ENCODE measurements at regions not wholly inside any gene's neighbourhood (a gene's known extent, or its start where the extent isn't known, plus 50 kb on each side); places are given as distances from the start of the nearest gene placed in this dataset.

DNA sequence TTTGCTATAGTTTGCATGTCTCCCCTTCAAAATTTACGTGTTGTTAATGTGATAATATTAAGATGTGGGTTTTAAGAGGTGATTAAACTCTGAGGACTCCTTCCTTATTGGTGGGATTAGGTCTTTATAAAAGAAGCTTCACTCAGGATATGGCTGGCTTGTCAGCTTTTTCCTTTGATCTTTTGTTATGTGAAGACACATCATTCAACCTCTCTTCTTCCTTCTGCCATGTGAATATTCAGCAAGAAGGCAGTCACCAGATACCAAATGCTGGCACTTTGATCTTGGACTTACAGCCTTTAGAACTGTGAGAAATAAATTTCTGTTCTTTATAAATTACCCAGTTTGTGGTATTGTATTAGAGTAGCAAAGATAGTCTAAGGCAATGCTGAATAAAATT is 855.9 kb upstream of the CDH10 start:
- no peaks in the 10 kb centered on the region for H3K27me3 ChIP-seq (ENCODE audit: low read depth)
- H3K36me3 ChIP-seq: no peaks in the 10 kb centered on the region
- intact Hi-C loops (cut with micrococcal nuclease): no loop called here
- no peak for DNase-seq
- no peak overlapping the region for H3K4me3 ChIP-seq
- no peaks in the 10 kb centered on the region for H3K9me3 ChIP-seq (replicated peaks)
- no peak overlapping the region for H3K27ac ChIP-seq (replicated peaks)
- no peaks in the 10 kb centered on the region for H3K4me1 ChIP-seq
- TF ChIP-seq, protein P1, sequence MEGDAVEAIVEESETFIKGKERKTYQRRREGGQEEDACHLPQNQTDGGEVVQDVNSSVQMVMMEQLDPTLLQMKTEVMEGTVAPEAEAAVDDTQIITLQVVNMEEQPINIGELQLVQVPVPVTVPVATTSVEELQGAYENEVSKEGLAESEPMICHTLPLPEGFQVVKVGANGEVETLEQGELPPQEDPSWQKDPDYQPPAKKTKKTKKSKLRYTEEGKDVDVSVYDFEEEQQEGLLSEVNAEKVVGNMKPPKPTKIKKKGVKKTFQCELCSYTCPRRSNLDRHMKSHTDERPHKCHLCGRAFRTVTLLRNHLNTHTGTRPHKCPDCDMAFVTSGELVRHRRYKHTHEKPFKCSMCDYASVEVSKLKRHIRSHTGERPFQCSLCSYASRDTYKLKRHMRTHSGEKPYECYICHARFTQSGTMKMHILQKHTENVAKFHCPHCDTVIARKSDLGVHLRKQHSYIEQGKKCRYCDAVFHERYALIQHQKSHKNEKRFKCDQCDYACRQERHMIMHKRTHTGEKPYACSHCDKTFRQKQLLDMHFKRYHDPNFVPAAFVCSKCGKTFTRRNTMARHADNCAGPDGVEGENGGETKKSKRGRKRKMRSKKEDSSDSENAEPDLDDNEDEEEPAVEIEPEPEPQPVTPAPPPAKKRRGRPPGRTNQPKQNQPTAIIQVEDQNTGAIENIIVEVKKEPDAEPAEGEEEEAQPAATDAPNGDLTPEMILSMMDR (IDR thresholded peaks at IDR 0.05; ENCODE audit: borderline replicate concordance): no peak

GRCh38 chr5:25489834-25490538 is 845.2 kb upstream of the CDH10 start:
- no peak for DNase-seq
- TF ChIP-seq, protein P1 (IDR thresholded peaks at IDR 0.05; ENCODE audit: borderline replicate concordance): no peak
- Histone ChIP-seq H3K27ac (replicated peaks) (no peak overlapping the region), H3K4me1 (no peaks in the 10 kb centered on the region), H3K36me3 (no peaks in the 10 kb centered on the region), H3K4me3 (no peak overlapping the region), H3K9me3 (replicated peaks) (peaks cover 18% of the 10 kb centered on the region), H3K27me3 (ENCODE audit: low read depth) (no peaks in the 10 kb centered on the region)
- intact Hi-C loops (cut with micrococcal nuclease): no loop called here

DNA sequence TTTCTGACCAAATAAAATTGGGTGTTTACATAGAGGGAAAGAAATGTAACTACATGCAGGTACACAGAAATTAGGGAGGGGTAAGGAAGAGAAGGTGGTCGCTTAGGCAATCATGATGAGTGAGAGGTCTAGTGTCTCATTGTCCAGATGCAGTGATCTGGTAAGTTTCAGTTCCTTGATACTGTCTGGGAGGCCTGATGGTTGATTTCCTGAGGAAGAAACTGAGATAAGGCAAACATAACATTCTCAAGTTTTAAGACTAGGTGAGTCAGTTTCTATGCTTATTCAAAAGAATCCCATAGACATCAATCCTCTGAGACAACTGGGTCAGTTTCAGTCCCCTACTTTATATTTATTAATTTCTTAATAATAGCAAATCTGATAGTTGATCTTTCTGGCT is 843.3 kb upstream of the CDH10 start:
- Histone ChIP-seq H3K36me3 (no peaks in the 10 kb centered on the region), H3K4me3 (no peak overlapping the region), H3K4me1 (no peaks in the 10 kb centered on the region), H3K27ac (replicated peaks) (no peak overlapping the region), H3K27me3 (ENCODE audit: low read depth) (no peaks in the 10 kb centered on the region), H3K9me3 (replicated peaks) (peaks cover 24% of the 10 kb centered on the region)
- TF ChIP-seq, protein P1 (IDR thresholded peaks at IDR 0.05; ENCODE audit: borderline replicate concordance): no peak
- intact Hi-C loops (cut with micrococcal nuclease): no loop called here
- DNase-seq: no peak

DNA sequence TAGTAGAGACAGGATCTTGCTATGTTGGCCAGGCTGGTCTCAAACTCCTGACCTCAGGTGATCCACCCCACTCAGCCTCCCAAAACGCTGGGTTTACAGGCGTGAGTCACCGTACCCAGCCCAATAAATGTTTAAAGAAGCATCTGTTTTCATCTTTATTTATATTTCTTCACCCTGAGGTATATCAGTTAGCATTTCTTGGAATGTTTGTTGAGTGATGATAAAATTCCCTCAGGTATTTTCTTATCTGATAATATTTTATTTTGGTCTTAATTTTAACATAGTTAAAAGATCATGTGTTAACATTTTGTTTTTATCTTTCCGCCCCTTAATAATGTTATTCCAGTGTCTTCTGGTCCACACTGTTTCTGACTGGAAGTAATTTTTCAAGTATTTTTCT is 839.6 kb upstream of the CDH10 start:
- DNase-seq: no peak
- H3K4me3 ChIP-seq: no peak overlapping the region
- TF ChIP-seq, protein P1 (IDR thresholded peaks at IDR 0.05; ENCODE audit: borderline replicate concordance): no peak
- intact Hi-C loops (cut with micrococcal nuclease): no loop called here
- no peaks in the 10 kb centered on the region for H3K27me3 ChIP-seq (ENCODE audit: low read depth)
- H3K9me3 ChIP-seq (replicated peaks): peaks cover 24% of the 10 kb centered on the region
- H3K36me3 ChIP-seq: no peaks in the 10 kb centered on the region
- H3K27ac ChIP-seq (replicated peaks): no peak overlapping the region
- no peaks in the 10 kb centered on the region for H3K4me1 ChIP-seq

- H3K4me3 ChIP-seq: no peak overlapping the region
- H3K36me3 ChIP-seq: no peaks in the 10 kb centered on the region
- peaks cover 19% of the 10 kb centered on the region for H3K9me3 ChIP-seq (replicated peaks)
- DNase-seq: no peak
- TF ChIP-seq, protein P1 (IDR thresholded peaks at IDR 0.05; ENCODE audit: borderline replicate concordance): no peak
- no peaks in the 10 kb centered on the region for H3K27me3 ChIP-seq (ENCODE audit: low read depth)
- H3K27ac ChIP-seq (replicated peaks): no peak overlapping the region
- intact Hi-C loops (cut with micrococcal nuclease): no loop called here
- H3K4me1 ChIP-seq: no peaks in the 10 kb centered on the region
These were observed 836.7 kb upstream of the CDH10 start for GRCh38 chr5:25481463-25481862.

Measured in left ventricle myocardium inferior (tissue), 1 donor.